Activated CD8-positive, alpha-beta memory T cell treated with anti-CD3 and anti-CD28 coated beads, Interleukin-2, amount 50 U/mL, for 4 hours (primary cell): ENCODE measurements at regions not wholly inside any gene's neighbourhood (a gene's known extent, or its start where the extent isn't known, plus 50 kb on each side); places are given as distances from the start of the nearest gene placed in this dataset.
A peak's percentile ranks its signal among the peaks of the same experiment; 100 is the strongest.

ENCODE experiments used
- DNase-seq: peaks from one replicate; pipeline ENCODE4 v3.0.0-alpha.2; 2020

- no peak for DNase-seq
These were observed 126.1 kb downstream of the SEC14L1 start for GRCh38 chr17:77266891-77267341.

- no peak for DNase-seq
These were observed 129.2 kb downstream of the SEC14L1 start for GRCh38 chr17:77269696-77270681.

GRCh38 chr17:77271411-77271810, 130.6 kb downstream of the SEC14L1 start:
- DNase-seq: no peak

GRCh38 chr17:77273397-77274085, 132.8 kb downstream of the SEC14L1 start:
- no peak for DNase-seq

- no peak for DNase-seq
These were observed 133.5 kb downstream of the SEC14L1 start for GRCh38 chr17:77274096-77274845.

GRCh38 chr17:77279448-77280303, 138.9 kb downstream of the SEC14L1 start:
- no peak for DNase-seq

GRCh38 chr17:77280304-77281121, 139.7 kb downstream of the SEC14L1 start:
- DNase-seq: no peak

- peak; percentile 60 for DNase-seq
These were observed 140.5 kb downstream of the SEC14L1 start for GRCh38 chr17:77281122-77281903.

GRCh38 chr17:77281904-77282367, 141.2 kb downstream of the SEC14L1 start:
- DNase-seq: no peak

- DNase-seq: no peak
These were observed 142.1 kb downstream of the SEC14L1 start for GRCh38 chr17:77282524-77283515.

- DNase-seq: no peak
These were observed 143.4 kb downstream of the SEC14L1 start for GRCh38 chr17:77284023-77284617.

- no peak for DNase-seq
These were observed 145.0 kb downstream of the SEC14L1 start for GRCh38 chr17:77285594-77286390.

- DNase-seq: no peak
These were observed 145.5 kb downstream of the SEC14L1 start for GRCh38 chr17:77286391-77286640.

- DNase-seq: no peak
These were observed 146.1 kb downstream of the SEC14L1 start for GRCh38 chr17:77286641-77287431.

- no peak for DNase-seq
These were observed 146.8 kb downstream of the SEC14L1 start for GRCh38 chr17:77287432-77288068.

GRCh38 chr17:77288115-77288619, 147.4 kb downstream of the SEC14L1 start:
- no peak for DNase-seq
